ENCODE measurements at regions not wholly inside any gene's neighbourhood (a gene's known extent, or its start where the extent isn't known, plus 50 kb on each side); places are given as distances from the start of the nearest gene placed in this dataset.

- H3K4me1 Mint-ChIP-seq, result no peaks in the 10 kb centered on the region
- no peaks in the 10 kb centered on the region for H3K36me3 Mint-ChIP-seq
- no peak for ATAC-seq
- no peak for DNase-seq (ENCODE audit: low spot score in 2 of 2)
- H3K4me3 Mint-ChIP-seq, result no peak overlapping the region
- H3K27ac Mint-ChIP-seq, result no peak overlapping the region
- peaks cover 19% of the 10 kb centered on the region for H3K9me3 Mint-ChIP-seq
Measured at GRCh38 chr7:119350334-119350733, 922.6 kb upstream of the KCND2 start.

GRCh38 chr7:119351320-119351719, 921.7 kb upstream of the KCND2 start:
- ATAC-seq (no peak), DNase-seq (ENCODE audit: low spot score in 2 of 2) (no peak)
- Mint-ChIP-seq H3K4me3 (no peak overlapping the region), H3K4me1 (no peaks in the 10 kb centered on the region), H3K9me3 (peaks cover 16% of the 10 kb centered on the region), H3K27ac (no peak overlapping the region), H3K36me3 (no peaks in the 10 kb centered on the region)

DNA sequence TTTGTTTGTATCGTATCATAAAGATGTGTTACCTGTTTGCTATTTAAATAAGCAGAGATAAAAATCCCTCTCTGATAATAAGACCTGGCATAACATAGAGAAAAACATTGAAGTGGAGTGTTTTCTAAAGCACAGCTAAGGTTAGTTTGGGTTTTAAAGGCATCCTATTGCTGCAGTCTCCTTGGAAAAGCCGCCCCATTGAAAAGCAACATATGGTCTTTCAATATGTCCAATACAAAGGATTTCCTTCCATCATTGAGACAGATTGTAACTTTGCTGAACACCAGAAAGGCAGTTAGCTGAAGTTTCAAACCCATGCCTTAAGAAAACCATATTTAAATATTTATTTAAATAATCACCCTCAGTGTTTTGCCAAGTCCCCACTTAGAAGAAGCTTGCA, 898.5 kb upstream of the KCND2 start:
- DNase-seq (ENCODE audit: low spot score in 2 of 2) (no peak), ATAC-seq (no peak)
- H3K36me3 Mint-ChIP-seq, result no peaks in the 10 kb centered on the region
- H3K4me3 Mint-ChIP-seq, result no peak overlapping the region
- H3K9me3 Mint-ChIP-seq, result peaks cover 20% of the 10 kb centered on the region
- H3K4me1 Mint-ChIP-seq, result no peaks in the 10 kb centered on the region
- no peak overlapping the region for H3K27ac Mint-ChIP-seq

GRCh38 chr7:119377861-119378260, 895.1 kb upstream of the KCND2 start:
- ATAC-seq (no peak), DNase-seq (ENCODE audit: low spot score in 2 of 2) (no peak)
- no peak overlapping the region for H3K4me3 Mint-ChIP-seq
- no peaks in the 10 kb centered on the region for H3K4me1 Mint-ChIP-seq
- H3K27ac Mint-ChIP-seq, result no peak overlapping the region
- no peaks in the 10 kb centered on the region for H3K36me3 Mint-ChIP-seq
- peaks cover 9% of the 10 kb centered on the region for H3K9me3 Mint-ChIP-seq

DNA sequence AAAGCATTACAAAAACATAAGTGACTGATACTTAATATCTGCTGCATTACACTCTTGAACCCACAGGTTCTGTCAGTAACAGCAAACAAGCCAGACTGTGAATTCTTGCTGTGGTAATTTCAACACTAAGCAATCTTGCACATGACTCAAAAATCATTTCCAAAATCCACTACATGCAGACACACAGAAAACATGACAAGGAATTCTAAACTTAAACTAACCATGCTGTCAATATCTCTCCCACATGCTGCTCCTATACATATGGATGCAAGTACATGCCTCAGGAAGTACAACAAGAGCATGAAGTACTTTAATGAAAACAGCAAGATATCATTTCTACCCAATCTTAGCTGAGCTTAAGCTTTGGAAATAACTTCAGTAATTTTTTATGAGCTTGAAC, 890.2 kb upstream of the KCND2 start:
- H3K4me1 Mint-ChIP-seq, result no peaks in the 10 kb centered on the region
- DNase-seq (ENCODE audit: low spot score in 2 of 2) (no peak), ATAC-seq (no peak)
- H3K4me3 Mint-ChIP-seq, result no peak overlapping the region
- no peak overlapping the region for H3K27ac Mint-ChIP-seq
- H3K36me3 Mint-ChIP-seq, result no peaks in the 10 kb centered on the region
- peaks cover 9% of the 10 kb centered on the region for H3K9me3 Mint-ChIP-seq

DNA sequence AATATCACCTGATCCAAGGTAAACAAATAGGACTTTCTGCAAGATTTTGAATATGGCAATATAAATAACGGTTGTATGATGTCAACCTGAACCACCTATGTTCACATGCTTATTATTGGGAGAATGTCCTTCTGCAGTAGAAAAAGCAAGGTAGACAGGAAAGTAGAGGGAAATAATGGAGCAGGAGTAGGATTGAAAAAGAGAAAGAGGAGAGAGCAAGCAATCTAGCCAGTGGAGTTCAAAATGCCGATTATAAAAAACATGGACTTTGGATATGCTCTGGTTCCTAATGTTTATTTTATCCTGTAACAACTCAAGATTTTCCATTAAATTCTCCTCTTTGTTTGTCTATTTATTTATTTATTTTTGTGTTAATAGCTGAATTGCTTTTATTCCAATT, 878.0 kb upstream of the KCND2 start:
- ATAC-seq (no peak), DNase-seq (ENCODE audit: low spot score in 2 of 2) (no peak)
- Mint-ChIP-seq H3K36me3 (no peaks in the 10 kb centered on the region), H3K9me3 (peaks cover 5% of the 10 kb centered on the region), H3K27ac (no peak overlapping the region), H3K4me1 (no peaks in the 10 kb centered on the region), H3K4me3 (no peak overlapping the region)

- Mint-ChIP-seq H3K9me3 (peaks cover 5% of the 10 kb centered on the region), H3K4me3 (no peak overlapping the region), H3K36me3 (no peaks in the 10 kb centered on the region), H3K4me1 (no peaks in the 10 kb centered on the region), H3K27ac (no peak overlapping the region)
- ATAC-seq (no peak), DNase-seq (ENCODE audit: low spot score in 2 of 2) (no peak)
Measured at GRCh38 chr7:119397156-119397555, 875.8 kb upstream of the KCND2 start.

GRCh38 chr7:119408596-119408995, 864.4 kb upstream of the KCND2 start:
- H3K27ac Mint-ChIP-seq, result no peak overlapping the region
- H3K4me1 Mint-ChIP-seq, result no peaks in the 10 kb centered on the region
- DNase-seq (ENCODE audit: low spot score in 2 of 2) (no peak), ATAC-seq (no peak)
- H3K36me3 Mint-ChIP-seq, result no peaks in the 10 kb centered on the region
- no peak overlapping the region for H3K4me3 Mint-ChIP-seq
- peaks cover 3% of the 10 kb centered on the region for H3K9me3 Mint-ChIP-seq

GRCh38 chr7:119413314-119413805, 859.6 kb upstream of the KCND2 start:
- no peak for ATAC-seq
- Mint-ChIP-seq H3K27ac (no peak overlapping the region), H3K9me3 (peaks cover 10% of the 10 kb centered on the region), H3K36me3 (no peaks in the 10 kb centered on the region), H3K4me3 (no peak overlapping the region), H3K4me1 (no peaks in the 10 kb centered on the region)
- DNase-seq (ENCODE audit: low spot score in 2 of 2), result no peak

- Mint-ChIP-seq H3K36me3 (no peaks in the 10 kb centered on the region), H3K27ac (no peak overlapping the region), H3K9me3 (peaks cover 13% of the 10 kb centered on the region), H3K4me3 (no peak overlapping the region), H3K4me1 (no peaks in the 10 kb centered on the region)
- ATAC-seq, result no peak
- no peak for DNase-seq (ENCODE audit: low spot score in 2 of 2)
Measured at GRCh38 chr7:119415682-119416081, 857.3 kb upstream of the KCND2 start.

DNA sequence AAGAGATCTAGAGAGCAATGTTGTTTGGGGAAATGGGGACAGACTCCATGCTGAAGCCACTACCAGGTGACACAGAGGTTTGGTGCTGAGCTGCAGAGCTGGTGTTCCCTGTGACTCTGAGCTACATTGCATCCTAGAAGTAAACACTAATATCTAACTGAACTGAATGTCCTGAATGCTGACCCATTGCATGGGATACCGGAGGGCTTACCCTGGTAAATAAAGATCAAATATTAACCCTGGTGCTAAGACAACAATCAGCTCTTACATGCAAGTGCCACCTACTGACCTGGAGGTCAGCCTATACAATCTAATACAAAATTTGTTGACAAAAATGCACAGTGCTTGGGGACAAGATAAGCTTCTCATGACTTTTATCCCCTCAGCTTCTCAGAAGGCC, 851.3 kb upstream of the KCND2 start:
- peaks cover 23% of the 10 kb centered on the region for H3K9me3 Mint-ChIP-seq
- H3K4me3 Mint-ChIP-seq, result no peak overlapping the region
- no peak for ATAC-seq
- no peak for DNase-seq (ENCODE audit: low spot score in 2 of 2)
- no peak overlapping the region for H3K27ac Mint-ChIP-seq
- no peaks in the 10 kb centered on the region for H3K4me1 Mint-ChIP-seq
- no peaks in the 10 kb centered on the region for H3K36me3 Mint-ChIP-seq

DNA sequence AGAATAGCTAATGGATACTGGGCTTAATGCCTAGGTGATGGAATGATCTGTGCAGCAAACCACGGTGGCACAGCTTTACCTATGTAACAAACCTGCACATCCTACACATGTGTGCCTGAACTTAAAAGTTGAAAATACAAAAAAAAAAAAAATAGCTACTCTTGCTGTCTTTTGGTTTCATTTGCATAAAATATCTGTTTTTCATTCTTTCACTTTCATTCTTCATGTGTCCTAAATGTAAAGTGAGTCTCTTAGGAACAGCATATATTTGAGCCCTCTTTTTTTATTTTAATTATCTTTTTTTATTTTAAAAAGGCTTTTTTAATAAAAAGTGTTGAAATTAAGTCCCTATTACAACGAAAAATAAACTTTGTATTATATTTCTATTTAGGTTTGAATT, 836.1 kb upstream of the KCND2 start:
- Mint-ChIP-seq H3K27ac (no peak overlapping the region), H3K4me1 (no peaks in the 10 kb centered on the region), H3K4me3 (no peak overlapping the region), H3K9me3 (peaks cover 11% of the 10 kb centered on the region), H3K36me3 (no peaks in the 10 kb centered on the region)
- ATAC-seq (no peak), DNase-seq (ENCODE audit: low spot score in 2 of 2) (no peak)

DNA sequence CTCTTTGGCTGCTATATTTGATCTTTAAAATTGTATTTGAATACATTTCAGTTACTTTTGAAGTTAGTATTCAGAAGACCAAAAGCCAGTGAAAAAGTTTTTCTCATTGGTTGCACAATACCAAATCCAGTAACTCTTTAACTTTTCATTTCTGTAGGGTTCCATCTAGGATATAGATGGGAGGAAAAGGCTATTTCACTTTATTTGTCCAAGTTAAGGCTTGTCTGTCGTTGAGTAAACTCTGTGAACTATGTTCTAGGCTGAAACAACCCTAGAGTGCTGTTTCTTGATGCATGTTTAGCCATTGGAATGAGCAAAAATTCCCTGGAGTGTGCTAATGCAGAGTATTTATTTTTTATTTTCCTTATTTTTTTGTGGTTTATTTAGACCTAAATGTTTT, 834.7 kb upstream of the KCND2 start:
- Mint-ChIP-seq H3K27ac (no peak overlapping the region), H3K36me3 (no peaks in the 10 kb centered on the region), H3K9me3 (peaks cover 10% of the 10 kb centered on the region), H3K4me3 (no peak overlapping the region), H3K4me1 (no peaks in the 10 kb centered on the region)
- DNase-seq (ENCODE audit: low spot score in 2 of 2) (no peak), ATAC-seq (no peak)

DNA sequence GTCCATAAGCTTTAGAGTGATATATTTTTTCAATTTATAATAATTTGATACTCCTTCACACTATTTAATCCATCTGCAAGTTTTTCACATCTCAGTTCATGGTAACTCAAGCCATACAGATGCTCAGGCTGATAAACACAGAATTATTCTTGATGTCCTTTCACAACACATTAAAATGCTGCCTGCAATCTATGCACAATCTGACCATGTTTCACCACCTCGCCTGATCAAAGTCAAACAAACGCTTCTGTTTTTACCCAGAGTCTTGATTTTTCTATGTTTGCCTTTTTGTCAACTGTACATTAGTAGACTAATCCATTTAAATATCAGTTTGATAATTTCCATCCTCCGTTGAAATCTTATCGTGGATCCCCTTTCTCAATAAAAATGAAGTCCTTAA, 833.8 kb upstream of the KCND2 start:
- ATAC-seq (no peak), DNase-seq (ENCODE audit: low spot score in 2 of 2) (no peak)
- no peaks in the 10 kb centered on the region for H3K4me1 Mint-ChIP-seq
- no peaks in the 10 kb centered on the region for H3K36me3 Mint-ChIP-seq
- peaks cover 10% of the 10 kb centered on the region for H3K9me3 Mint-ChIP-seq
- no peak overlapping the region for H3K27ac Mint-ChIP-seq
- H3K4me3 Mint-ChIP-seq, result no peak overlapping the region

GRCh38 chr7:119452401-119452800, 820.6 kb upstream of the KCND2 start:
- H3K4me1 Mint-ChIP-seq, result no peaks in the 10 kb centered on the region
- no peak overlapping the region for H3K27ac Mint-ChIP-seq
- H3K9me3 Mint-ChIP-seq, result peaks cover 32% of the 10 kb centered on the region
- ATAC-seq, result no peak
- H3K36me3 Mint-ChIP-seq, result no peaks in the 10 kb centered on the region
- H3K4me3 Mint-ChIP-seq, result no peak overlapping the region
- no peak for DNase-seq (ENCODE audit: low spot score in 2 of 2)

GRCh38 chr7:119465798-119466305, 807.1 kb upstream of the KCND2 start:
- no peak for ATAC-seq

More at GRCh38 chr7:119465798-119466305, 807.1 kb upstream of the KCND2 start:
- peaks cover 11% of the 10 kb centered on the region for H3K9me3 Mint-ChIP-seq
- H3K27ac Mint-ChIP-seq, result no peak overlapping the region
- no peaks in the 10 kb centered on the region for H3K36me3 Mint-ChIP-seq
- no peak for DNase-seq (ENCODE audit: low spot score in 2 of 2)
- no peak overlapping the region for H3K4me3 Mint-ChIP-seq
- H3K4me1 Mint-ChIP-seq, result no peaks in the 10 kb centered on the region
